Activated gamma-delta T cell treated with anti-CD3 and anti-CD28 coated beads, Interleukin-2, amount 50 U/mL, for 16 hours (primary cell): ENCODE measurements at regions not wholly inside any gene's neighbourhood (a gene's known extent, or its start where the extent isn't known, plus 50 kb on each side); places are given as distances from the start of the nearest gene placed in this dataset.
"Not testable (repeated sequence)": the region's sequence is repeated elsewhere in the genome, so short reads cannot be mapped to it uniquely, and the experiment has no call there.

Experiments used
- DNase-seq: peaks from one replicate; pipeline ENCODE4 v3.0.0-alpha.2; 2020; ENCODE audit warnings: low read depth

DNA sequence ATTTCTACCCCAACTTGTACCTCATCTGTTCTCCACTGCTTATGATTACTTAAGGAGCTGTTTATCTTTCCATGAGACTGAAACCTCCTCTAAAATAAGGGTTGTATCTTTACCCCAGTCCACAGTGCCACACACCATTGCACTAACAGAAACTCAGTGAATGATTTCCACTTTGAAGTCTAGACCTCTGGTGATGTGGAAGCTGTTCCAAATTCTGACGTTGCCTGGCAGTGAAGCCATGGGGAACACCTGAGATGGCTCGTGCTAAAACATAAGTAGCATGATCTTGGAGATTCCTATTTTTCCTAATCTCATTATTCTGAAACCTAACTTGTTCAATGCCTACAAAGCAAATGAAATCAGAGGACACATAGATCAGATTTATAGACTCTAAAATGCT lies 583.2 kb downstream of the EBF1 start:
- DNase-seq = no peak

DNA sequence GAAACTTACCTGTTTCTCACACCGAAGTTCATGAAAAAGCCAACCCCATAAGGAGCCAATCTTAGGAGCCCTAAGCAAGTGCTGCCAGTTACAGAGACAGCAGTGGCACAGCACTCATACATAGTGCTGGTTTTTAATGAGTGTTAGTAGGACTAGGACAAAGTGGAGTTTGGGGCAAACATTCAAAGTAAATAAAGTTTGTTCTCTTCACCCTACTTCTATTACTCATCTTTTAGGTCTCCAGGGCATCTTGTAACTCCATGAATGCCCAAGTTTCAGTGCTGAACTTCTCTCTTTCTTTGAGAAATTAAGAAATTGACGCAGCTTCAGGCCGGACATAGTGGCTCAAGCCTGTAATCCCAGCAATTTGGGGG lies 584.7 kb downstream of the EBF1 start:
- no peak for DNase-seq

DNA sequence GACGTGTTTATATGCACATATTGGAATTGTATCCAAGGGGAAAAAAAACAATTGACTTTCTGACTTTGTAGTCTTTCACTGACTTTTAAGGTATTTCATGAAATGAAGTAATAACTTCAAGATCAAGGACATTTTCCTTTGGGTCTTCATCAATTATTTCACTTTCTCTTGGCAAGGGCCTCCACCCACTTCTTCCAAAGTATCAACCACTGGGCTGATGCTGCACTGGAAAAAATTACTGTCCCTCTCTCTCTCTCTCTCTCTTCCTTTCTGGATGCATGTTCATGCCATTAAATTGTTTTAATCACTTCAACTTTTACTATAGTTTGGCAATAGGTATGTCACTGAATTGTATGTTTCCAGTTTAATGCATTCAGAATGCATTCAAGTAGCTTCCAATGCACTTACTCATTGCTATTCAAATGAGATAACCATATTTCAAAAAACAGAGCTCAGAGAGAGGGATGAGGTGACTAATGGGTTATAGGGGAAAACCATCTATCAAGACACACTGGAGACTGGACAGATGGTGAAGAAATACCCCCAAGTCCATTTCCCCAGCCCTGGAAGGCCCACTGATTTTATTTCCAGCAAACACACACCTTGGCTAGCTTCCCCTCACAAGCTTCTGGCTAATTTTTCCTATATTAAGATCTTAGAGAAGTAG lies 585.3 kb downstream of the EBF1 start:
- no peak for DNase-seq

DNA sequence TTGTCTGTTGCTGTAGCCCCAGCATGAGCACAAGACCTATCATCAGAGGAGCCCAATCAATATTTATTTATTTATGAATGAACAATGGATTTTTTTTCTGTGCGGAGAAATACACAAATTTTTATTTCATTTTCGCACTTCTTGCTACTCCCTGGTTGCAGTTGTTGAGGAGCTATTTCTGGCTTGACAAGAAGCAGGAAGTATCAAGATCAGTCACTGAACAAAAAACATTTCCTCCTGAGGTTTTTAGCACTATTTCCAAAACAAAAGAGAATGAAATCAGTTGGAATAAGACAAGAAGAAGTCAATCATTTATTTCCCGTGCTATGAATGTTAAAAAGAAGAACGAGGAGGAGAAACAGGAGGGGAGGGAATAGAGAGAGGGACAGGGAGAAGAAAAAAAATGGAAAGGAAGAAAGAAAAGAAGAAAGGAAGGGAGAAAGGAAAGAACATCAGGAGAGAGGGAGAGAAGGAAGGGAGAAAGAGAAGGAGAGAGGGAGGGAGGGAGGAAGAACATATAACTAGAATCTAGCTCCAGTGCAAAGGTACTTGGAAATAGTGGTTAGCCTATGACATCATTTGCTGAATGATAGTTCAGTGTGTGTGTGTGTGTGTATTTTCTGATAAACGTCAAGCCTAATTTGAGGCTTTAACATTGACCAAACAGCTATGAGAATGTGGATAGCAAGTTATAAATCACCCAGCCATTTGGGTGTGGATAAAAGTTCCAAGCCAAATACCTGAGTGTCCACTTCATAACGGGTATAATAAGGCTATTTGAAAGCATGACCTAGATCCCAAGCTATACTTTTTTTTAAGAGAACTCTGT lies 586.0 kb downstream of the EBF1 start:
- DNase-seq = no peak

DNA sequence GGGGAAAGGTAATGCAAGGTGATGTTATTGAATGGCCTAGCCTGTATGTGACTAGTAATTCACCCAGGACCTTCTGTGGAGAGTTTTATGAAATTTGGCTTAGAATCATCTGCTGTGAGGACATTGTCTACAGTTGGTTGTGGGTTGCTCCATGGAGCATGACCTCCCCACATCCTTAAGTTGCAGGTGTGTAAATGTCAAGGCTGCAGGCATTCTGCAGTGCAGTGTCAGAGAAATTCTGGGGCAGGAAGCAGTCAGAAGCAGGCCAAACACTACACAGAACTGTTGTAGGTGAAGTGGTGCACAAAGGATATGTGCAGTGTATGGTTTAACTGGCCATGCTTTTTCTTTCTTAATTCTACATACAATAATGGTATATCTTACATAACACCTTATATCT lies 588.3 kb downstream of the EBF1 start:
- DNase-seq = no peak

DNA sequence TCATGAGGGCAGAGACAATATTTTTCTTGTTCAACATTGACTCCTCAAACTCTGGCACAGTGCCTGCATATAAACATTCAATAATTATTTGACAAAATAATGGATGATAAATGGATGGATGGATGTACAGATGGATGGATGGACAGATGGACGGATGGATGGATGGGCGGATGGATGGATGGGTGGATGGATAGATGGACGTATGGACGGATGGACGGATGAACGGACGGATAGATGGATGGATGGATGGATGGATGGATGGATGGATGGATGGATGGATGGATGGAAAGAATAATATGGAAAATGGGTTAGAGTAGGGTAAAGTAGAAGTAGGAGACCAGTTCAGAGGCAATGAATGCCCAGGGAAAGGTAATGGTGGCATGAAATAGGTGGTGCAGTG lies 589.2 kb downstream of the EBF1 start:
- no peak for DNase-seq

DNA sequence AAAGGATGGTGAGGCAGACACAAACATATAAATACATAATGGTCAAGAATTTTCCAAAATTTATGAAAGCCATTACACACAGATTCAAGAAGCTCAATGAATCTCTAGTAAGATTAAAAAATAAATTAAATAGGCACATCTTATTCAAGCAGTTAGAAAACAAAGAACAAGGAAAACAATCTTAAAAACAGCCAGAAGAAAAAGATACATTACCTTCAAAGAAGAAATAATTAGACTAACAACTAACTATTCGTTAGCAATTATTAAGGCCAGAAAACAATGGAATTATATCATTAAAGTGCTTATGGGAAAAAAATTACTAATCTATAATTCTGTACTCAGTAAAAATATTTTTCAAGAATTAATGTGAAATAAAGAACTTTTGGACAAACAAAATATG lies 593.1 kb downstream of the EBF1 start:
- no peak for DNase-seq

DNA sequence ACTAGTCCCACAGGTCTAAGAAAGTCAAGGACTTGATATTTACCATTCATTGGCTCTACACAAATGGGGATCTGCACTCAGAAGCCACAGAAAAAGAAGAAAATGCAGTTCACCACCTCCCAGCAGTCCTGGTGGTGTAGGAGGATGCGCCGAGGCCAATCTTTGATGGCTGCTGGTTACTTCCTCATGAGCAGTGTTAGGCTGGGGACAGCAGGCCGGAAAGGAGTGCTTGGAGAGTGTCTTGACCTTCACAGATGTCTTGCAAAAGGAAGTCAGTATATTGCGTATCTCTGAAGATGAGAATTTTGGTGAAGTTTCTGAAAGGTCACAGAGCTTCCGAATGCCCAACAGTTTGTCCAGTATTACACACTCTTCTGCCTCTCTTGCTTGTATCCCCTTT lies 597.0 kb downstream of the EBF1 start:
- no peak for DNase-seq

DNA sequence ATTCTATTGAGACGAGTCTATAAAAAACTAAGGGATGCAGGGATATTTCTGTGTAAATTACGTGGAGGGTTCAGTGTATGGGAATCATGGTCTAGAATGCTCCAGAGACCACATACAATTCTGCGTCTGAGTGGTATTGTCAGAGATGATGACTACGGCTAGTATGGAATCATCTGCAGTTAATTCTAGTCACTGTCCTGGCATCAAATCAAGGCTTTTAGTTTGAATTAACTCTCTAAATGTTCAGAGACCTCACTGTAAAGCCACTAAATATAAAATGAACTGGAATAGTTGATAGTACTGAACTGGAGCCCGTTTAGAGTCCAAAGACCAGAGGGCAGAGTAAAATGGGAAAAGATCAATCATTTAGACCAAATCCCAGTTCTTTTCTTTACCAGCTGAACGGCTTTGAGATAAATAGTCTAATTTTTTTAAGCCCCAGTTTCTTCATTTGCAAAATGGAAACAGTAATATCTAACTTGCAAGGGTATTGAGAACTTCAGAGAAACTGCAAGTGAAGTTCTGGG lies 599.8 kb downstream of the EBF1 start:
- no peak for DNase-seq

DNA sequence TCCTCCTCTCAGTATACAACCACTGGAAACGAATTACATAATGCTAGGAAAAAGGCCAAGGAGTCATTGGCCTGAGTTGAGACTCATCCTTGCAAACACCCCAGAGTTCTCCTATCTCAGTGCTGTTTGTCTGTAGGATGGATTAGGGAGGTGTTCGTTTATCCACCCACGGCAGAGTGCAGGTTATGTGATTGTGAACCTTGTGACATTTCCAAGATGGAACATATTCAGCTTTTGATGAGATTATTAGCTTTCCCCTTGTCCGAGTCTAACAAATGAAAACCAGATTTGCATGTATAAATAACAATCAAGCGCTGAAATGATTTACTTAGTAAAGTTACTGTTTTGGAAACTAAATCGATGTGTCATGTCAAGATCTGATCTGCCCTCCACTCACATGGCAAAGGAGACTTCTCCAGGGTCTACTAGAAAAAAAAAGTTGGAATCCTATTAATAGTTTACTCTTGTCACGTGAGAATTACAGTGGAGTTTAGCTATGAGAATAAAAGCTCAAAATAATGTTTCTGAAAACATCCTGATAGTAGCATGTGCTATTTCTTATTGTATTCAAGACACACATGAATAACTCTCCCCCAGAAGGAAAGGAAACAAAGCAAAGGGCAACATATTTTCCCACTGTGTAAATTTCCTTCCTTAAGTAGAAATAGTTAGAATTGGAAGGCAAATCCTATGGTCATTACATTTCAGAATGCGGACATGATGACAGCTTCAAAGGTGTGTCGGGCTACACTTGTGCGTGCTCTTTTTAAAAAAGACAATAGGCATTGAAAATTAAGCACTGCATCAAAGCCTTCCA lies 600.4 kb downstream of the EBF1 start:
- no peak for DNase-seq

DNA sequence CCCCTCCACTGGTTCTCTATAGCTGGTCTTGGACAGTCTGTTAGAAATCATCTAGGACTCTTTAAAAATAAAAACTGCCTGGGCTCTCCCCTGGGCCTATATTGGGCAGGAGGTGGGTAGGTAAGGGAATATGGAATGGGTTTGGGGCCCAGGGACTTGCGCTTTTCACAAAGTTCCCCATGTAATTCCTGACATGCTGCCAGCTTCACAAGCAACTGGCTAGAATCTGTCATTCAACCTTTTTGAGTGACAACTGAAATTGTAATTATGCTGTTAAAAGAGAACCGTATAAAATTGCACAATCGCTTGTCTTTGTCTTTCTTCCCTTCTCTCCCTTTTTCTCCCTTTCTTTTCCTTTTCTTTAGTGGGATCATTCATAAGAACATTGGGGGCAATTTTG lies 603.1 kb downstream of the EBF1 start:
- no peak for DNase-seq

DNA sequence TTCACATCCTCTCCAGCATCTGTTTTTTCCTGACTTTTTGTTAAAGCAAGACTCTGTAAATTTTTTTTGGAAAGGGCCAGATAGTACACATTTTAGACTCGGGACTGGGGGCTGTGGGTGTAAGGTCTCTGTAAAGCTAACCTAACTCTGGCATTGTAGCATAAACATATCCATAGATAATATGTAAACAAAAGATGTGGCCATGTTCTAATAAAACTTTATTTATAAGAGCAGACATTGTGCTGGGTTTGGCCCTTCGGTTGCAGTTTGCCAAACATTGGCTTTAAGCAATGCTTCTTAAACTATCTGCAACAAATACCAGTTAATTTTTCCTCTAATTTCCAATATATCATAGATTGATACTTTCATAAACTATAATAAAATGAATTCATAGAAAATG lies 605.2 kb downstream of the EBF1 start:
- DNase-seq = no peak

DNA sequence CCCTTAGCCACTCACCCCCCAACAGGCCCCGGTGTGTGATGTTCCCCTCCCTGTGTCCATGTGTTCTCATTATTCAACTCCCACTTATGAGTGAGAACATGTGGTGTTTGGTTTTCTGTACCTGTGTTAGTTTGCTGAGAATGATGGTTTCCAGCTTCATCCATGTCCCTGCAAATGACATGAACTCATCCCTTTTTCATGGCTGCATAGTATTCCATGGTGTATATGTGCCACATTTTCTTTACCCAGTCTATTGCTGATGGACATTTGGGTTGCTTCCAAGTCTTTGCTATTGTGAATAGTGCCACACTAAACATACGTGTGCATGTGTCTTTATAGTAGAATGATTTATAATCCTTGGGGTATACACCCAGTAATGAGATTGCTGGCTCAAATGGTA lies 605.7 kb downstream of the EBF1 start:
- not testable (repeated sequence) for DNase-seq

DNA sequence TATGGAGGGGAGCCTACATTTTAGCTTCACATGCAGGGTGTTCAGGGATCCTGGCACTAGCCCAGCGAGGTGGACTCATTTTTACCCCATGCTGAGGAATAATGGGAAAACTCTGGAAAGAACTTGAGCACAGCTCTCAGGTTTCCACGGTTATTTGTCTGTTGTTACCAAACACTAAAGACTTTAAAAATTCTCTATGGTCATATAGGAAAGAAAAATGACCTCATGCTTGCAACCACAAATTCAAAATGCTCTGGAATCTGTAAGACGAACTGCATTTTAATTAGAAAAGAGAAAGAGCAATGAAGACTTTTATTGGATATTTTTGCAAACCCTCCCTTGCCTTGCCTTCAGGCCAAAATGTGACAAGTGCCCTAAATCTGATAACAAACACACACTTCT lies 606.9 kb downstream of the EBF1 start:
- DNase-seq = no peak

DNA sequence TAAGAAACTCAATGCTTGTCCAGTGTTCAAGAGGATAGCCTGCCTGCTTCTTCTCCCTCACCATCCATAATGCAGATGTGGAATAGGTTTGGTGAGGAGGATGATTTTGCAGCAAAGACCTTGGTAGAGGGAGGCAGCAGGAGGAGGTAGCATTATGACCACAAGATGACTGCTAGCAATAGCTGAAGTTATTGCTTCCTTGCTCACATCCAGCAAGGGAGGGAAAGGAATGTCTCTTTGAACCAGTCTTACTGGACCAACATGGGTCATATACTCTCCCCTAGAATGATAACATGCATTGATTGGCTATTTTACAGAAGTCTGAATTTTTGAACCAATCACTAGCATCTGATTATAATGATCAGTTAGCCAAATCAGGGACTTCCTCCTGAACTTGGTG lies 607.6 kb downstream of the EBF1 start:
- DNase-seq = no peak

DNA sequence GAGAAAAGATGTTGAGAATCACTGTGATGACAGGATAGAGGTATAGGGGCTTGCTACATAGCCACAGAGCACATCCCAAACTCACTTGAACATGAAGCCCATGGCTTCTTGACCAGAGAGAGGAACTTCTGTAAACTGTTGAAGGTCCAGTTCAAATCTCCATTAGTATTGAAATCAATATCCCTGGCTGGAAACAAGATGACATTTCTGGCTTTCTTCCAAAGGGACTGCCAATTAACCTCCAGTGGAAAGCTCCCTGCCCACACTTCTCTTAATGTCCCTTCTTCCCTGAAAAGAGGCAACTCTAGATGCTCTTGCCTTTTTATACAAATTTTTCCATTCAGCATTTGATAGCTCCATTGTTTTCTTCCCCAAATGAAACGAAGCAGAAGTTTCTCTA lies 612.1 kb downstream of the EBF1 start:
- DNase-seq = no peak

DNA sequence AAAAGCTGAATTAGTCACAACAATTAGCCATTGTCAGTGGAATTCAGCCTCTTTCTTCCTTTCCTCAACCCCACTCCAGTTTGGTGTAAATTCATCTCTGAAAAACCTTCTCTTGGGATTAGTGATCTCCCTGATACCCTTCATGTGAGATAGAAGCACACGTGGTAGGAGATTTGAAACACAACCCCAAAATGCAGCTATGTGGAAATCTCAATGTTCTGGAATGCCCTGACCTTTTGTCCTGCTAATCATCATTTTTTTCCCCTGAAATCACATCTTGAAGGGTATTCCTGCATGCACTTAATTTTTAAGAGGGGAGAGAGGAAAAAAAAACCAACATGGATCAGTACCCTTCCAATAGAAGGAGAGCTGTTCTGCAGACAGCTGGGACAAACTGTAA lies 612.6 kb downstream of the EBF1 start:
- no peak for DNase-seq

DNA sequence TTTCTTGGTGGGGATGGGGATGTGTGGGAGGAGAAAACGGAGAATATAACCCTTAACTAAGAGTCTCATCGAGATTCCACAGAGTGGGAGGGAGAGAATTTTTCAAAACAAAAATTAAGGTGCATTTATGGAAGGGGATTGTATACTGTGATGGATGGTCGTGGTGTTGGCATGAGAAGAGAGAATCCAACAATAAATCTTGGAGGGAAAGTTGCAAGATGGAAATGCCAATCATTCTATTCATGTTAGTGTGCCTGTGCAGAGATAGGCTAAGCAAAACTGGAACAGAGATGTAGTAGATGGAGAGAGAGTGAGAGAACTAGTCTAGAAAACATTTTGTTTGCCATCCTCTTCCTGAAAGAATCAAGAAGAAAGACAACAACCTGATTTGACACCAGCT lies 613.1 kb downstream of the EBF1 start:
- no peak for DNase-seq

DNA sequence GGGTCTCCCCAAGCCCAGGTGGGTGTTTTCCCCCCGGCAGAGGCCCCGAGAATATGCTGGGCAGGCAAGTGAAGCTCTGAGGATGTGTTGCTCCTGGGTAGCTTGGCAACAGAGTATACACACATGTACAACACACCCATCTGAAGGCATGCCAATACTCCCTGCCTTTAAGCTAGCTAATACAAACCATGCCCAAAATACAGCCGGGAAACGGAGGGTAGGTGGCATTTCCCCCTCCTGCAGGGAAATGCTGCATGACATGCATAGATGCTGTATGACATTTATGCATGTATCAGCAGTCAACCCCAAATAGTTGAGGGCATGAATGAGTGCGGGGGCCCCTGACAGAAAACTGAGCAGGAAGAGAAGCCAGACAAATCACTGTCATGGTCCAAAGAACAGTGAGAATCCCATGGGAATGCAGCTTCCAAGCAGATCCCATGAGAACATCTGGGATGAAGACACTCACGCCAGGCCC lies 614.1 kb downstream of the EBF1 start:
- DNase-seq = no peak

DNA sequence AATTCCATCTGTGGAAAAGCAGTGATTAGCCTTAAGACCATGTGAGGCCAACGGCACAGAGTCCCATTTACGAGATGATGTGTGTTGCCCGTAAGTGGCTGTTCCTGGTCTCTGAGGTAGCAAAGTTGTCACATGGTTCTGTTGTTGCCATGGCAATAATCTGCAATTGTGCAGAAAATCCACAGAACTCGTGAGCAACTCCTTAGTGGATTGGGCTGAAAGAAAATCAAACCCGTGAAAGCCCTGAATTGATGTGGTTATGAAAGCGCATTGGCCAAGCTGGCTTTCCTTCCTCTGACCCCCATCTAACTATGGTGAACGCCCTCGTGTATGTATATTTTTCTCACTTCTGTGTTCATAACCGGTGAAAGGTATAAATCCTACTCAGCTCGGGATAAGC lies 614.7 kb downstream of the EBF1 start:
- no peak for DNase-seq

DNA sequence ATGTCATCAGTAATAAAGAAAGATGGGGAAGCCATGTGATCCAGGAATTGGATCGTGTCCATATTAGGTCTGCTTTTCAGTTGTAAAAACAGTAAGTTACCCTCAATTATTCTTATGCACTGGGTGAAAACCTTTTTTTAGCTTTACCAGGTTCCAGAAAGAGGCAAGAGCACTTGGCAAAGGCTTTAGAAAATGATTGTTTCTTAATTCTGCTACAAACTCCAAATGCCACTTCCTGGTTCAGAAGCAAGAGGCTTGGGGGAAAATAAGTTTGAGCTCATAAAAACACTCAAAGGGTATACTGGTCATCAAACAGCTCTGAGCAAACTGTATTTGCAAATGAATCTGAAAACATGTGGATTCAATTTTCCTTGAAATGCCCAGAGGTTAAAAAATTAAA lies 615.6 kb downstream of the EBF1 start:
- no peak for DNase-seq

DNA sequence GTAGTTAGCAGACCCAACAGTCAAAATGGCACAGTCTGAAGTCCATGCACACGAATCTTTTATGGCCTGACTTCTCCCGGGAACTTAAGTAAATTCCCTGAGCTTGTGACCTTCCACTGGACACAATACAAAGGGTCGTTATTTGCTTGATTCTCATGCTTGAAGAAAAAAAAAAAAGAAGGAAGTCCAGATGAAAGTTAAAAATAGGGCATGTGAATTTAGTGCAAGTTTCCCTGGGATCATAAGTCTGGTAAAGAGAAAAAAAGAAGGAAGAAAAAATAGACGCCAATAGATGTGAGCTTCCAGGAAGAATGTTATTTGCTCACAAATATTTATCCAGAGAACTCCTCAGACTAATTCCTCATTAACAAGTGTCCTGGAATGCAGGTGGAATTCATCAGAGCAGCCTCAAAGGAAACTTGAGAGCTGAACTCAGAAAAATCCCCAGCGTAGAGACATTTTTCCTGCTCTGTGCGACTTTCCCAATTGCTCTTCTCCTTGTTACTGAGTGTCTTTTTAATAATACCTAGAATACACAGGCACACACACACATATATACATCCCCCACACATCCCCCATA lies 616.3 kb downstream of the EBF1 start:
- no peak for DNase-seq
